H1 (cell line): ENCODE measurements at regions not wholly inside any gene's neighbourhood (a gene's known extent, or its start where the extent isn't known, plus 50 kb on each side); places are given as distances from the start of the nearest gene placed in this dataset.

Source experiments
- NRF1 ChIP-seq: IDR thresholded peaks from 2 replicates; pipeline ENCODE4 v1.6.1; 2011; ENCODE audit warnings: mild to moderate bottlenecking, low read depth, low read length, improper control_type of control experiment
- RNF2 ChIP-seq: fragments of 200-900, 300-1000 bp; sonication (generic); IDR thresholded peaks from 2 replicates; pipeline ENCODE4 v1.7.1; 2016; ENCODE audit warnings: borderline replicate concordance, low read depth, mild to moderate bottlenecking, antibody characterized with exemption, low read length; ENCODE audit not compliant: poor library complexity, severe bottlenecking; ENCODE audit errors: missing control alignments
- TCF12 ChIP-seq: IDR thresholded peaks from 2 replicates; pipeline ENCODE4 v1.6.1; 2011; ENCODE audit warnings: low read depth, mild to moderate bottlenecking, low read length

- TF ChIP-seq RNF2 (no peak), TCF12 (no peak), NRF1 (no peak)
These were observed 92.0 kb downstream of the RNASET2 start (continued) for GRCh38 chr6:166864333-166864732.
